ENCODE measurements at regions not wholly inside any gene's neighbourhood (a gene's known extent, or its start where the extent isn't known, plus 50 kb on each side); places are given as distances from the start of the nearest gene placed in this dataset.

GRCh38 chr9:79862921-79863890, 291.4 kb downstream of the TLE4 start:
- no peak for DNase-seq (ENCODE audit: low spot score)

GRCh38 chr9:79858508-79858907, 286.7 kb downstream of the TLE4 start:
- no peak for DNase-seq (ENCODE audit: low spot score)
- H3K4me1 ChIP-seq (ENCODE audit: insufficient read depth, poor library complexity, severe bottlenecking), result no peaks in the 10 kb centered on the region
- no peaks in the 10 kb centered on the region for H3K9me3 ChIP-seq (ENCODE audit: severe bottlenecking)
- H3K4me3 ChIP-seq (ENCODE audit: severe bottlenecking), result no peak overlapping the region
- no peak for TF ChIP-seq CTCF (IDR thresholded peaks at IDR 0.05; ENCODE audit: poor library complexity, severe bottlenecking)
- no peaks in the 10 kb centered on the region for H3K36me3 ChIP-seq (ENCODE audit: low read depth)
- H3K27me3 ChIP-seq (ENCODE audit: insufficient read depth, poor library complexity, severe bottlenecking), result no peaks in the 10 kb centered on the region
- ATAC-seq (ENCODE audit: low read depth), result peak; percentile 71
- H3K27ac ChIP-seq (ENCODE audit: poor library complexity, severe bottlenecking), result no peak overlapping the region

More at GRCh38 chr9:79862921-79863890, 291.4 kb downstream of the TLE4 start:
- TF ChIP-seq CTCF (IDR thresholded peaks at IDR 0.05; ENCODE audit: poor library complexity, severe bottlenecking), result no peak
- Histone ChIP-seq H3K27ac (ENCODE audit: poor library complexity, severe bottlenecking) (no peak overlapping the region), H3K36me3 (ENCODE audit: low read depth) (no peaks in the 10 kb centered on the region), H3K4me3 (ENCODE audit: severe bottlenecking) (no peak overlapping the region), H3K9me3 (ENCODE audit: severe bottlenecking) (no peaks in the 10 kb centered on the region), H3K27me3 (ENCODE audit: insufficient read depth, poor library complexity, severe bottlenecking) (no peaks in the 10 kb centered on the region), H3K4me1 (ENCODE audit: insufficient read depth, poor library complexity, severe bottlenecking) (no peaks in the 10 kb centered on the region)
- ATAC-seq (ENCODE audit: low read depth), result no peak

GRCh38 chr9:79857188-79857587, 285.4 kb downstream of the TLE4 start:
- H3K9me3 ChIP-seq (ENCODE audit: severe bottlenecking), result no peaks in the 10 kb centered on the region
- ATAC-seq (ENCODE audit: low read depth), result no peak
- no peak overlapping the region for H3K4me3 ChIP-seq (ENCODE audit: severe bottlenecking)
- no peaks in the 10 kb centered on the region for H3K27me3 ChIP-seq (ENCODE audit: insufficient read depth, poor library complexity, severe bottlenecking)
- TF ChIP-seq CTCF (IDR thresholded peaks at IDR 0.05; ENCODE audit: poor library complexity, severe bottlenecking), result no peak
- no peaks in the 10 kb centered on the region for H3K36me3 ChIP-seq (ENCODE audit: low read depth)
- no peak for DNase-seq (ENCODE audit: low spot score)
- H3K27ac ChIP-seq (ENCODE audit: poor library complexity, severe bottlenecking), result no peak overlapping the region
- no peaks in the 10 kb centered on the region for H3K4me1 ChIP-seq (ENCODE audit: insufficient read depth, poor library complexity, severe bottlenecking)

GRCh38 chr9:79847074-79847473, 275.3 kb downstream of the TLE4 start:
- TF ChIP-seq CTCF (IDR thresholded peaks at IDR 0.05; ENCODE audit: poor library complexity, severe bottlenecking), result no peak
- H3K36me3 ChIP-seq (ENCODE audit: low read depth), result no peaks in the 10 kb centered on the region
- no peaks in the 10 kb centered on the region for H3K4me1 ChIP-seq (ENCODE audit: insufficient read depth, poor library complexity, severe bottlenecking)
- ATAC-seq (ENCODE audit: low read depth) (no peak), DNase-seq (ENCODE audit: low spot score) (no peak)
- no peaks in the 10 kb centered on the region for H3K27me3 ChIP-seq (ENCODE audit: insufficient read depth, poor library complexity, severe bottlenecking)
- no peak overlapping the region for H3K4me3 ChIP-seq (ENCODE audit: severe bottlenecking)
- no peaks in the 10 kb centered on the region for H3K9me3 ChIP-seq (ENCODE audit: severe bottlenecking)
- no peak overlapping the region for H3K27ac ChIP-seq (ENCODE audit: poor library complexity, severe bottlenecking)

Data from RWPE2 (cell line).